T-helper 2 cell (primary cell): ENCODE measurements at regions not wholly inside any gene's neighbourhood (a gene's known extent, or its start where the extent isn't known, plus 50 kb on each side); places are given as distances from the start of the nearest gene placed in this dataset.

Experiments
- DNase-seq, 5 experiments: peaks; one replicate each; pipeline versions ENCODE4 v3.0.0 to v3.0.0-alpha.2; 2012 to 2022

DNA sequence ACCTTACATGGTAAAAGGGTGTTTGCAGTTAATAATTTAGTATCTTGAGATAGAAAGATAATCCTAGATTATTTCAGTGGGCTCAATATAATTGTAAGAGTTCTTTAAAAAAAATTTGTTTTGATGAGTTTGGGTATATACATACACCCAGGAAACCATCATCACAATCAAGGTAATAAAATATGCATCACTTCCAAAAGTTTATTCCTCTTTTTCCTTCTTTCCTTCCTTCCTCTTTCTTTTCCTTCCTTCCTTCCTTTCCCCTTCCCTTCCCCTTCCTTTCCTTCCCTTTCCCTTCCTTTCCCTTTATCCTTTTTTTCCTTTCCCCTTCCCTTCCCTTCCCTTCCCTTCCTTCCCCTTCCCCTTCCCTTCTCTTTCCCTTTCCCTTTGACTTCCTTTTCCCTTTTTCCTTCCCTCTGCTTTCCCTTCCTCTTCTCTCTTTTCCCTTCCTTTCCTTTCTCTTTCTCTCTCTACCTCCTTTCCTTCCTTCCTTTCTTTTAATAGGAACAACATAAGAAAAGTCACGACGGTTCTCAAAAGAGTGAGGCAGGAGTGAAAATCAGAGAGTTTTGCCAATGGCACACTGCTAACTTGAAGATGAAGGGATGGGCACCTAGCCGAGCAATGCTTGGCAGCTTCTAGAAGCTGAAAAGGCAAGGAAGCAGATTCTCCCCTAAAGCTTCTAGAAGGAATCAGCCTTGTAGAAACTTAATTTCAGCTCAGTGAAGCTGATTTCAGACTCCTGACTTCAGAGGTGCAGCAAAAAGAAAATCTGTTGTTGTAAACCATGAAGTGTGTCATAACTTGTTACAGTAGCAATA, 2050.2 kb upstream of the AGA start:
- DNase-seq: no peak

GRCh38 chr4:179503976-179504375, 2061.7 kb upstream of the AGA start:
- DNase-seq: no peak

DNA sequence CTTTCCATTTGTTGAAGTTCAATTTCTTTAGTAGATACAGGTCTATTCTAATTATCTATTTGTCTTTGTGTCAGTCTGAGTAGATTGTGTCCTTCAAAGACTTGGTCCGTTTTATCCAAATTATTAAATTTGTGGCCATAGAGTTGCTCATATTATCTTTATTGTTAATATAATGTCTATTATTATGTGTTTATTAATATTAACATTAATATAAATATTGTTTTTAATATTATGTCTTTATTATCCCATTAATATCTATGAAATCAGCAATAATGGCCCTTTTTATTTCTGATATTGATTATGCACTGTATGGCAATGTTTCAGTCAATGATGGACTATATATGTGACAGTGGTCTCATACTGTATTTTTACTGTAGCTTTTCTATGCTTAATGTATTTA, 2067.3 kb upstream of the AGA start:
- no peak for DNase-seq

DNA sequence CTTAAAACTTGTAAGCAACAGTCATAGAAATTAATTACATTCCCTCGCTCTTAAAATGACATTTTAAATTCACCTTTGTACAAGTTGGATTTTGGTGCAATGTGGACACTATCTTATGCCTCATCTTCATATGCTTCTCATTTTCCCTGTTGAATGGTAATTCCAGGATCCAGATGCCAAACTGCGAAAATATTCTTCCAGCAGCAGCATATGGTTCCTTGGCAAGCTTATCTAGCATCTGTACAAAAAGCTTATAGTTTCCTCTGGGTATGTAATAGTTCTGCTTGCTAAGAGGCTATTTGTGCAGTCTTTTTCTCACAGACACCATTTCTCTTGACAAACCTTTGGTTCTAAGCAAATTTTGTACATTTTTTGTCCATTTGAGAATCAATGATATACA, 2079.7 kb upstream of the AGA start:
- DNase-seq: no peak

DNA sequence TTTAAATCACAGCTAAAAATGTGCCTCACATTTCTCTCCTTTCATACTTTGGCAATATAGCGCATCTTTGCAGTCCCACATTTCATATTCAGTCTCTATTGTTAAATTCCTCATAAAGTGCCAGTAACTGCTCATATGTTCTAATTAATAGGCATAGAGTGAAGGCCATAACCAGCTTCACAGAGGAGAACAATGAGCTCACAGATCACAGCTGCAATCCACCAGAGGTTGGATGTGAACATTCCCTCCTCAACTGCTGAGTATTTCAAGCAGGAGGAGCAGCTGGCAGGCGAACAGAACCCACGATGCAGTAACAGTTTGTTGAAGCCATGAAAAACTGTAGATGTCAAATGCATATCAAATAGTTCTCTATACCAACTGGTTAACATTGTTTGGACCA, 2088.7 kb upstream of the AGA start:
- DNase-seq: no peak

DNA sequence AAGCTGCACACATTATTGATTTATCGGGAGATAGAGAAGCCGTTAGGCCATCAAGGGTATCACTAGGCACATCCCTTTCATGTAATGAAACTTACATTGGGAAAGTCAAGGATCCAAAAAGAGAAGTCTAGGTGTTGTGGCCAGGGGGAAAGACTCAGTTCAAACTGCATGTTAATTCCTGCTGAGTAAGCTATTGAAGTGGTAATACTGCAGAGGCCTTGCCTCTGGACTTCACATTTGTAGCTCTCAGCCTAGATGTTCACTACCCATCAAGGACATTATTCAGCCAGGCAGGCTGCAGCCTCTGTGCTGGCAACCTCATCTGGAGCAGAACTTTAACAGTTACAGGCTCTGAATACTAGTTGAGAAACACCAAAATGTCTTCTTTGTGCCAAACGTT, 2094.5 kb upstream of the AGA start:
- DNase-seq: no peak

DNA sequence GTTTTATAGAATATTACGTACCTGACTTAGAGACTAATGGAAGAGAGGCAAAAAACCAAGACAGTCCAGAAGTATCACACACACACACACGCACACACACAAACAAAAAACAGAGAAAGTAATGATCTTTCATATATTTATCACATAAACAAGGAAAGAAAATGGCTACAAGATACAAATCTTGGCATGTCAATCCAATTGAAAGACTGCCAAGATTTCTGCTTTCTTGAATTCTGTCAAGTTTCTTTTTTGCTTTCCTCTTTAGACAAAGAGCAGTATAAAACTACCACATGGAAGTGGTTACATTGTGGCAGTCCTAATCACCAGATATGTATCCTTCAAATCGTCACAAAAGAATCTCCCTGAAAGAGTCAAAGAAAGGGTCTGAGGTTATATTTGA, 2097.4 kb upstream of the AGA start:
- no peak for DNase-seq

DNA sequence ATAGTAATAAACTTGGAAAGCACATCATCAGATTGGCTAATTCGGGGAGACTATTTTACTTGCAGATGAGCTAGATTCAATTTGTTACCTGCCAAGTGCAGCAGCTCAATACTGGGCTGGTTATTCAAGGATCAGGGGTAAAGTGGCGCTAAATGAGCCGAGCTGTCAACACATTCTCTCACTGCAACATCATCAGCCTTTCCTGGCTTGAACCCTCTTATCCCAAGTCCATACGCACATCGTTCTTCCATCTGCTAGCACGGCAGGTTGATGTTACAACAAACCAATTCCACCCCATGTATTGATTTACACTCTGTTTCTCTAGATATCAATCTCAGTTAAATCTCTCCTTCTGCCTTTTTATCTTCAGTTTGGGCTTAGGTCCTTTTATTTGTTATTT, 2101.5 kb upstream of the AGA start:
- DNase-seq: no peak

- no peak for DNase-seq
These were observed 2102.3 kb upstream of the AGA start for GRCh38 chr4:179544496-179544895.

DNA sequence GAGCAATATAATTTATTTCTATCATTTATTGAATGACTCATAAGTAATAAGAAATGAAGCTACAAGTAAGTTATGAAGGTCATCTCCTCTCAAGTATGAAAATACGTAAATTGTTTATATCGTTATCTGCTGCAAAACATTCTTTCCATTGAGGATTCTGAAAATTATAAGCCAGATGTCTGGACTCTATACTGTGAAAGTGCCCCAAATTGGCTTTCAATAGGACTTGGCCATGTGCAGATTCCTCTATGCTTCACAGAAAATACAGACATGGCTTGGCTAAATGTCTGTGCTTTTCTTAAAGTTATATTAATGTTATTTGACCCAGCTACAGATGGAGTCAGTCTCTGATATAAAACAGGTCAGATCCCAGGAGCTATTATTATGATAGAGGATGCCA, 2109.9 kb upstream of the AGA start:
- DNase-seq: no peak

DNA sequence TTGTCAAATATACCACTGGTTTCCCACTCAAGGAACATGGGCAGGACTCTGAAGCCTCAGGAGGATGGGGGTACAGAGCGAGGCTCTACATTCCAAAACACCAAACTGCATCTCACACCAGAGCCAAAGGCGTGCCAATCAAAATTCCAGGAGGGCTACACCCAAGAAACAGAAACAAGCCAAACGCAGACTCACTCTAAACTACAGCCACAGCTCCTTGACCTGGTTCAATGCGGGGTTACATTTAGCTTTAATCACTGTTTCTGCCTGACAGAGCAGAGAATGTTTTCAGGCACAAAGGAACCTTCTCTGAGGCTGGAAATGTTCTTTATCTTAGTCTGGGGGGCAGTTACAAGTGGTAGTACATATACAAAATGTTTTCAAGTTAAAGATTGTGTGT, 2121.5 kb upstream of the AGA start:
- no peak for DNase-seq

GRCh38 chr4:179569549-179569948, 2127.3 kb upstream of the AGA start:
- DNase-seq: no peak

DNA sequence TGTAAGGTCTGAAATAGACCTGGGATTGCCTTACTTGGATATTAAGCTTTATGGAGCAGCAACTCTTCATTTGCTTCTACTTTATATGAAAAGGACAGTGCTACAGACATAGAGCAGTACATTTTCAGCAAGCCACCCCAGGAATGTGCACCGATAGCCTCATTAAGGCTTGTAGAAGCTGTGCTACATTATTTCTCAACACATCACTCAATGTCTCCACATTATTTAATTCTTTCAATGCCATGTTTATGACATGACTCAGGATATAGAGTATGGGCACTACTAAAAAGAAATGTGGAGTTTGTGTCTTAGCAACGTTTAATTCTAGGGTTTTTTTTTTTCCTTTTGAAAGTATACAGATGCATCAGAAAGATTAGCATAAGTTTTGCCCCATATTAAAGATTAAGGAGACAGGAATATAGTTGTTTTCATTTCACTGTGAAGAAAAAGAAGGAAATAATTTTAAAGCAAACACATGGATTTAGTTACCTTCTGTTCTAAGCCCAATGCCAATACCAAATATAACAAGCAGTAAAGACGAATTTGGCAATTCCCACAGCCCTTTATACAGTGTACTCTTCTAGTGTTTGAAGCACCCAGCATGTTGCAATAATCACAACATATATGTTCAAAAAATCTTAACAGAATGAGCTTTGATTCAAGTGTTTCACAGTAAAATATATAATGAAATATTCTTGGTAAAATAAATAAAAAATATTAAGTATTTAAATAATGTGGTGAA, 2140.1 kb upstream of the AGA start:
- DNase-seq: no peak

DNA sequence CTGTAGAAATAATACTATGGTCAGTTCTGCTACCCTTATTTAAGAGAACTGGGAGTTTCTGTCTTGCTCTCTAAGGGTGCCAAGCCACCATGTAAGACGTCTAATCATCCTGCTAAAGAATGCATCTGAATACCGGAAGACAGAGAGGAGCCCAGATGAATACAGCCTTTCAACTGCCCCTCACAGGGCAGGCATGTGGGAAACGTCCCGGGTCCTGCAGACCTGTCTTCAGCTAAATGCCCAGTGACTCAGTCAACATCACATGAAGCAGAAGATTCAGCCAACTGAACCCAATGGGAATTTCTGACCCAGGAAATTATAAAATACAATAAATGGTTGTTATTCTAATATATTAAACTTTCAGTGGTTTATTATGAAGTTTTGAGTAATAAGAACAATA, 2141.0 kb upstream of the AGA start:
- no peak for DNase-seq

DNA sequence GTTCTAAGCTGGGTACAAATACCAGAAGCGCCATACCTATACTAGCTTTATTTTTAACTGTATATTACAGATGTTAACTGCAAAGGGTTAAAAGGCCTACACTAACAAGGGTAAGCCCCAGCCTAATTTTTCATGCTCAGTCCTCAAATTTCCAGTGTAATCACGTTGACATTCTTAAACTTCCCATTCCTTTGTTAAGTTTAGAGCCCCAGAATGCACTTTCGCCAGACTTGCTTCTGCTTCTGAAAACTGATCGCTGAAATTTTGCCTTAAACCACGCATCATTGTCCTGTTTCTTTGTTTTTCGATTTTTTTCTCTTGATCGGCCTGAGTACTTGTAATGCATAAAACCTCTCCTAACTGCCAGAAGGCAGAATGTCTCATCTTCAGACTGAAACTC, 2141.9 kb upstream of the AGA start:
- no peak for DNase-seq

DNA sequence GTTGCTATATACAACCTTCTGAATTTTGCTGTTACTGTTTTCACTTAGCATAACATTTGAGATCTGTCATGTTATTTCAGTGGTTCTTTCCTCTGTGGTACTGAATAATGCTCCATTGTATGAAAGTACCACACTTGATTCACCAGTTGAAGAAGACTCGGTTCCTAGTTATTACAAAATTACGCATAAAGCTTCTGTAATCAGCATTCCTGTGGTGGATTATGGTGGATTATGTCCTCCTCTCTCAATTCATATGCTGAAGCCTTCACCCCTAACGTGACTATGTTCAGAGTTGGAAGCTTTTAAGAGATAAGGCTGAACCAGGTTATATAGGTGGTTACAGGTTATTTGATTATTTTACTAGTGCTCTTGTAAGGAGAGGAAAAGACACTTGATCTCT, 2143.5 kb upstream of the AGA start:
- DNase-seq: no peak

GRCh38 chr4:179586460-179586859, 2144.2 kb upstream of the AGA start:
- no peak for DNase-seq

DNA sequence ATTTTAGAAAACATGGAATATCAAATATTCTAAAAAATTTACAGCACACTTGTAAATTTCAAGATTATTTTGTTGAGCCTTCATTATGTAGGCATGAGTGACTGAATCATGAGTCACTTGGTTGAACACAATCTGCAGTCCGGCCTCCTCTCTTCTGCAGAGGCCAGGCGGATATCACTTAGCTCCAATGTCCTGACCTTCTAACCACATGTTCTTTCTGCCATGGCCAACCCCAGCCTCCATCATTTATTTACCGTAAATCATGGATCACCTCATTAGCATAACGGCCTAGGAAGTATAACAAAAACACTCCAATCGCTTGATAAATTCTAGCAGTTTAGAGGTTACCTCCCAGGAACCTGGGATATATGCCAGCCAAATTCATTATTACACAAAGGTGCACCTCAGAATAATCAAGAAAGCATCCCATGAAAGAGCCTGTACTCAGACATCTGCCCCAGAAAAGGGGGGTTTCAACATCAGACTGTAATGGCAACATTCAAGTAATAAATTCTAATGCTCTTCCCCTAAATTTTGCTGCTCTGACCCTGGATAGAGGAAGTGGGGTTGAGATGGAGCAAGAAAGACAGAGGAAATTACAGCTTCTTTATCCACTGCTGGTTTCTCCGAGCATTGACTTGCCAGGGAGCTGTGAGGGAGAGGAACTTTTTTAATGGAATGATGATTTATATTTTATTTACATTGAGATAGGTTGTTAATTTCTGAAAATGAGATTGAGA, 2153.6 kb upstream of the AGA start:
- no peak for DNase-seq

DNA sequence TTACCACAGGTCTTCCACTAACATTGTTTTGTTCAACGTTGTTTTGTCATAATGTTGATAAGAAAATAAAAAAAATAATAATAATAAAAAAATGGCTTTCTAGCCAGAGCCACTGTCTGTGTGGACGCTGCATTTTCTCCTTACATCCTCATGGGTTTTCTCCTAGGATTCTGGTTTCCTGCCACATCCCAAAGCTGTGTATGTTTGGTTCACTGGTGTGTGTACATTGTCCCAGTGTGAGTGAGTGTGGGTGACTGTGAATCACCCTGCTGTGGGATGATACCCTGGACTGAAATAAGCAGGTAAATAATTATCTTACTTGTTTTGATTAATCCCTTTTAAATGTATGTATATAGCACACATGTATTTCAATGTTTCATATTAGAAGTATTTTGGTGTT, 2154.4 kb upstream of the AGA start:
- no peak for DNase-seq

GRCh38 chr4:179597301-179597700, 2155.1 kb upstream of the AGA start:
- DNase-seq: no peak

GRCh38 chr4:179601671-179602070, 2159.4 kb upstream of the AGA start:
- DNase-seq: no peak

- DNase-seq: no peak
These were observed 2163.0 kb upstream of the AGA start for GRCh38 chr4:179605196-179605595.

DNA sequence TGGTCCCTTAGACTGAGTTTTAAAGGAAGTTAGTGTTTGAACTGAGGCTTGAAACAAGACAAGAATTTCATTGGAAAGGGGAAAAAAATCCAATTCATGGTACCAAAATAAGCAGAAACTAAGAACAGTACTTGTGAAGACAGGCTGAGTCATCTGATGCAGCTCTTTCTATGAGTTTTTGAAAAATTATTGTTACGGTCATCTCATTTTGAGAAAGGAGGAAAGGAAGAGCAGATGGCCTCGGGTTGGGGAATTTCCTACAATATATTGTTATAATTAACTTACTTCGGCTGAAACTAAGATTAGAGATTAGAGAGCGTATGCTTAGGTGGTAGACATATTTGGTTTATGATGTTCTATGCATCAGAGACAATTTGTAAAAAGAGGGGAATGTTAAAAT, 2164.8 kb upstream of the AGA start:
- no peak for DNase-seq

GRCh38 chr4:179615704-179616103, 2173.5 kb upstream of the AGA start:
- DNase-seq: no peak
